ENCODE measurements at regions not wholly inside any gene's neighbourhood (a gene's known extent, or its start where the extent isn't known, plus 50 kb on each side); places are given as distances from the start of the nearest gene placed in this dataset.

DNA sequence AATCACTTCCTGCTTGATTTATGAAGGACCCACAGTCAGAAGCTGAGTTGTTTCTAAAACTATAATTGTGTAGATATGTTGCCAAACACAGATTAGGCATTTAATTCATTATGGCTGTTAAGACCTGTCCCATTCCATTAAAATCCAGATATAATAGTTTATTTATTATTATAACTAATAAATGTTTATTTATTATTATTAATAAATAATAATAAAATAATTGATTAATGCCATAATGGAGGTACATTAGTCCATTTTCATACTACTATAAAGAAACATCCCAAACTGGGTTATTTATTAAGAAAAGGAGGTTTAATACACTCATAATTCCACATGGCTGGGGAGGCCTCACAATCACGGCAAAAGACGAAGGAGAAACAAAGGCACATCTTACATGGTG, 1240.9 kb downstream of the CDH11 start:
- H2BK15ac ChIP-seq (ENCODE audit: low read depth, low read length) = no peak overlapping the region
- TF ChIP-seq, protein P1, sequence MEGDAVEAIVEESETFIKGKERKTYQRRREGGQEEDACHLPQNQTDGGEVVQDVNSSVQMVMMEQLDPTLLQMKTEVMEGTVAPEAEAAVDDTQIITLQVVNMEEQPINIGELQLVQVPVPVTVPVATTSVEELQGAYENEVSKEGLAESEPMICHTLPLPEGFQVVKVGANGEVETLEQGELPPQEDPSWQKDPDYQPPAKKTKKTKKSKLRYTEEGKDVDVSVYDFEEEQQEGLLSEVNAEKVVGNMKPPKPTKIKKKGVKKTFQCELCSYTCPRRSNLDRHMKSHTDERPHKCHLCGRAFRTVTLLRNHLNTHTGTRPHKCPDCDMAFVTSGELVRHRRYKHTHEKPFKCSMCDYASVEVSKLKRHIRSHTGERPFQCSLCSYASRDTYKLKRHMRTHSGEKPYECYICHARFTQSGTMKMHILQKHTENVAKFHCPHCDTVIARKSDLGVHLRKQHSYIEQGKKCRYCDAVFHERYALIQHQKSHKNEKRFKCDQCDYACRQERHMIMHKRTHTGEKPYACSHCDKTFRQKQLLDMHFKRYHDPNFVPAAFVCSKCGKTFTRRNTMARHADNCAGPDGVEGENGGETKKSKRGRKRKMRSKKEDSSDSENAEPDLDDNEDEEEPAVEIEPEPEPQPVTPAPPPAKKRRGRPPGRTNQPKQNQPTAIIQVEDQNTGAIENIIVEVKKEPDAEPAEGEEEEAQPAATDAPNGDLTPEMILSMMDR (conservative IDR thresholded peaks at IDR 0.05) = no peak
- H2BK120ac ChIP-seq (ENCODE audit: low read depth, low read length, poor library complexity, severe bottlenecking) = no peak overlapping the region
- no peaks in the 10 kb centered on the region for H3K27me3 ChIP-seq (ENCODE audit: insufficient read depth, low read length)
- H2AFZ ChIP-seq (ENCODE audit: low read length) = no peak overlapping the region
- H2BK12ac ChIP-seq (ENCODE audit: insufficient read length, low read depth, low read length) = no peak overlapping the region
- H3T11ph ChIP-seq (ENCODE audit: low read length) = no peak overlapping the region
- no peak overlapping the region for H3K27ac ChIP-seq (ENCODE audit: insufficient read length, low read depth, low read length)
- H3K79me1 ChIP-seq (ENCODE audit: insufficient read depth, low read depth, low read length, poor library complexity, severe bottlenecking) = no peaks in the 10 kb centered on the region
- H4K91ac ChIP-seq (ENCODE audit: insufficient read length, low read depth, low read length) = no peak overlapping the region
- H3K4me1 ChIP-seq (ENCODE audit: insufficient read depth, low read length) = no peaks in the 10 kb centered on the region; the same call in 1 of the 2 replicates
- H3K4me2 ChIP-seq (ENCODE audit: insufficient read depth, insufficient read length, low read length) = no peak overlapping the region
- H3K9ac ChIP-seq (ENCODE audit: extremely low read depth, insufficient read length, low read length) = no peak overlapping the region
- Mint-ChIP-seq H3K27ac (no peak overlapping the region), H3K36me3 (ENCODE audit: insufficient read depth in 1 of 3, low read depth in 3 of 3) (peaks cover 0 to 2% (median 0%) of the 10 kb centered on the region in 3 experiments; a peak in 2 of 7 replicates), H3K27me3 (ENCODE audit: low read depth) (no peaks in the 10 kb centered on the region), H3K4me3 (no peak overlapping the region), H3K4me1 (peaks cover 30 to 32% of the 10 kb centered on the region in 2 experiments), H3K9me3 (peaks cover 0 to 3% of the 10 kb centered on the region in 2 experiments; a peak in 1 of 5 replicates)
- H3K23ac ChIP-seq (ENCODE audit: insufficient read length, low read depth, low read length) = no peak overlapping the region
- no peaks in the 10 kb centered on the region for H3K9me3 ChIP-seq (ENCODE audit: control insufficient read depth, low read depth, low read length)
- no peak overlapping the region for H4K8ac ChIP-seq (replicated peaks; ENCODE audit: insufficient read length, low read depth, low read length)
- no peaks in the 10 kb centered on the region for H4K20me1 ChIP-seq (ENCODE audit: control insufficient read depth, insufficient read depth, insufficient read length)
- no peak overlapping the region for H3K4ac ChIP-seq (ENCODE audit: low read depth, low read length)
- no CpG with 5 or more reads among the region's 2 CpGs for WGBS (ENCODE audit: extremely low coverage, insufficient read length, low lambda C conversion rate)
- no peak overlapping the region for H2BK5ac ChIP-seq (ENCODE audit: insufficient read length, low read length)
- no peaks in the 10 kb centered on the region for H3K79me2 ChIP-seq (ENCODE audit: insufficient read depth, low read length)
- no peak for DNase-seq
- no peak overlapping the region for H3K18ac ChIP-seq (ENCODE audit: insufficient read length, low read depth, low read length)
- no peak overlapping the region for H3K14ac ChIP-seq (ENCODE audit: insufficient read depth, low read length)
- H3K23me2 ChIP-seq (ENCODE audit: insufficient read length, low read depth, low read length, poor library complexity, severe bottlenecking) = no peaks in the 10 kb centered on the region
- no peak overlapping the region for H2BK20ac ChIP-seq (ENCODE audit: low read depth, low read length, poor library complexity, severe bottlenecking)
- H3K56ac ChIP-seq (ENCODE audit: insufficient read length, low read depth, low read length) = no peak overlapping the region
- H2AK5ac ChIP-seq (ENCODE audit: insufficient read length, low read length) = no peak overlapping the region
- H4K5ac ChIP-seq (ENCODE audit: insufficient read length, low read depth, low read length) = no peak overlapping the region

Data from H9 (cell line).